ENCODE measurements at regions not wholly inside any gene's neighbourhood (a gene's known extent, or its start where the extent isn't known, plus 50 kb on each side); places are given as distances from the start of the nearest gene placed in this dataset.

- Mint-ChIP-seq H3K9me3 (no peaks in the 10 kb centered on the region), H3K4me1 (no peaks in the 10 kb centered on the region), H3K27ac (no peak overlapping the region), H3K4me3 (no peak overlapping the region), H3K27me3 (ENCODE audit: insufficient read depth, low read depth, poor library complexity) (peaks cover 3% of the 10 kb centered on the region), H3K36me3 (ENCODE audit: low read depth) (no peaks in the 10 kb centered on the region)
- H2AFZ ChIP-seq, result no peak overlapping the region
- DNase-seq (ENCODE audit: low spot score) (no peak), ATAC-seq (no peak)
- no peak overlapping the region for H3K4me2 ChIP-seq
- no peaks in the 10 kb centered on the region for H3F3A ChIP-seq (replicated peaks; ENCODE audit: low read depth)
- no peaks in the 10 kb centered on the region for H3K79me2 ChIP-seq (replicated peaks; ENCODE audit: insufficient read depth)
- TF ChIP-seq REST (IDR thresholded peaks at IDR 0.05; ENCODE audit: unreplicated experiment) (no peak), EZH2phosphoT487 (IDR thresholded peaks at IDR 0.05; ENCODE audit: unreplicated experiment) (no peak), POLR2AphosphoS5 (IDR thresholded peaks at IDR 0.05; ENCODE audit: low read depth) (no peak), CREB1 (CRISPR knock-in tag; IDR thresholded peaks at IDR 0.05; ENCODE audit: low read depth) (no peak), ZNF462 (CRISPR knock-in tag; IDR thresholded peaks at IDR 0.05) (no peak), CTCF (conservative IDR thresholded peaks at IDR 0.05; ENCODE audit: low read depth in 2 of 2) (no peak), ZNF331 (CRISPR knock-in tag; IDR thresholded peaks at IDR 0.05; ENCODE audit: low read depth) (no peak), NANOG (IDR thresholded peaks at IDR 0.05; ENCODE audit: borderline replicate concordance) (no peak), EZH2 (IDR thresholded peaks at IDR 0.05; ENCODE audit: low read depth, unreplicated experiment) (no peak), STAT1 (IDR thresholded peaks at IDR 0.05; ENCODE audit: unreplicated experiment) (no peak), ETS1 (IDR thresholded peaks at IDR 0.05) (no peak), JUNB (IDR thresholded peaks at IDR 0.05; ENCODE audit: unreplicated experiment) (no peak), ZNF114 (CRISPR knock-in tag; IDR thresholded peaks at IDR 0.05) (no peak)
- no peaks in the 10 kb centered on the region for H4K20me1 ChIP-seq (replicated peaks; ENCODE audit: insufficient read depth)
- H3K9me2 ChIP-seq (ENCODE audit: insufficient read depth), result peaks cover 6% of the 10 kb centered on the region
- no peaks in the 10 kb centered on the region for H3K36me3 ChIP-seq (ENCODE audit: insufficient read depth)
- H3K4me1 ChIP-seq (ENCODE audit: insufficient read depth), result no peaks in the 10 kb centered on the region
- H3K27me3 ChIP-seq (ENCODE audit: insufficient read depth), result no peaks in the 10 kb centered on the region
- no peak overlapping the region for H3K4me3 ChIP-seq
- H3K27ac ChIP-seq (ENCODE audit: low read depth), result no peak overlapping the region
Measured at GRCh38 chr21:36596174-36596573, 102.7 kb upstream of the SIM2 start.
